HG03457 (cell line): ENCODE measurements at regions not wholly inside any gene's neighbourhood (a gene's known extent, or its start where the extent isn't known, plus 50 kb on each side); places are given as distances from the start of the nearest gene placed in this dataset.

Source experiments
- ATAC-seq: cut with Tn5 transposase; IDR thresholded peaks from one replicate; pipeline ENCODE4 v1.9.1; 2021; ENCODE audit warnings: moderate number of reproducible peaks; ENCODE audit not compliant: unreplicated experiment

- ATAC-seq = no peak
Measured at GRCh38 chr4:126004941-126005340, 690.2 kb downstream of the FAT4 start.

- ATAC-seq = no peak
Measured at GRCh38 chr4:126007142-126007541, 692.4 kb downstream of the FAT4 start.

- ATAC-seq = no peak
Measured at GRCh38 chr4:126012691-126013290, 698.0 kb downstream of the FAT4 start.

- ATAC-seq = no peak
Measured at GRCh38 chr4:126018274-126018673, 703.5 kb downstream of the FAT4 start.

- ATAC-seq = no peak
Measured at GRCh38 chr4:126023896-126024295, 709.1 kb downstream of the FAT4 start.

GRCh38 chr4:126027601-126028000 is 712.8 kb downstream of the FAT4 start:
- ATAC-seq = no peak

GRCh38 chr4:126028876-126029275 is 714.1 kb downstream of the FAT4 start:
- no peak for ATAC-seq

- ATAC-seq = no peak
Measured at GRCh38 chr4:126037231-126037630, 722.5 kb downstream of the FAT4 start.

GRCh38 chr4:126038502-126039144 is 723.9 kb downstream of the FAT4 start:
- no peak for ATAC-seq

GRCh38 chr4:126046081-126046614 is 731.4 kb downstream of the FAT4 start:
- ATAC-seq = no peak

- ATAC-seq = no peak
Measured at GRCh38 chr4:126047114-126047513, 732.4 kb downstream of the FAT4 start.

- ATAC-seq = no peak
Measured at GRCh38 chr4:126051689-126052424, 737.1 kb downstream of the FAT4 start.

- ATAC-seq = no peak
Measured at GRCh38 chr4:126056116-126056650, 741.4 kb downstream of the FAT4 start.

GRCh38 chr4:126057371-126057770 is 742.6 kb downstream of the FAT4 start:
- no peak for ATAC-seq

GRCh38 chr4:126058596-126058995 is 743.8 kb downstream of the FAT4 start:
- no peak for ATAC-seq

- no peak for ATAC-seq
Measured at GRCh38 chr4:126061655-126062054, 746.9 kb downstream of the FAT4 start.

- ATAC-seq = no peak
Measured at GRCh38 chr4:126065016-126065415, 750.3 kb downstream of the FAT4 start.

GRCh38 chr4:126071346-126072333 is 756.9 kb downstream of the FAT4 start:
- ATAC-seq = no peak

GRCh38 chr4:126081336-126081735 is 766.6 kb downstream of the FAT4 start:
- no peak for ATAC-seq

- no peak for ATAC-seq
Measured at GRCh38 chr4:126086041-126086440, 771.3 kb downstream of the FAT4 start.
